GM18505 (cell line): ENCODE measurements at regions not wholly inside any gene's neighbourhood (a gene's known extent, or its start where the extent isn't known, plus 50 kb on each side); places are given as distances from the start of the nearest gene placed in this dataset.

Experiments used
- ATAC-seq: cut with Tn5 transposase; IDR thresholded peaks from one replicate; pipeline ENCODE4 v1.9.1; 2021; ENCODE audit not compliant: unreplicated experiment
- POLR2A ChIP-seq: IDR thresholded peaks from 4 replicates; pipeline ENCODE4 v1.6.1; 2011; ENCODE audit warnings: borderline replicate concordance; ENCODE audit not compliant: insufficient read depth, insufficient read length; ENCODE audit errors: extremely low read depth

DNA sequence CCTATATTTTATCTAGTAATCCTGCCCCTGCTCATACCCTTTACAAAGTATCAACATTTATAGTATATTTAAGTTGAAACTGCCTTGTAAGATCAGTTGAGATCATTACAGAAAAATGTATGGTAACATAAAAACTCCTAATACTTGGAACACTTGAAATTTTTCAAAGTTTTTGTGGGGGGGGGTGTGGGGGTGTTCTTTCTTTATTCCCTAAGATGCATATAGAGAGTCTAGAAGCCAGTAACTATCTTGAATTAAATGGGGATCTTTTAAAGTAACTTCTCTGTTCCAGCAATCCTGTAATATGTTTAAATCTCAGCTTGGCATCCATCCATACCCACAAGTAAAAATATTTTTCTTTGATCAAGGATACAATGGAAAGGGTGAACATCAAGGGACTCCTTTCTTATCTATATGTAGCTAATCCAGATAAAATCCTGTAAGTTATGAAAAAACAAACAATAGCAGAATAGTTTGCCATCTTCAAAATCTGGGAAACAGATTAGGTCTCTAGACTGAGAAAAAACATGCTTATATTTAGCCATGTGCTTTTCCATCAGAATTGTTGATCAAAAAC lies 455.3 kb downstream of the MEIS1 start:
- ATAC-seq, result no peak
- TF ChIP-seq POLR2A, result no peak

DNA sequence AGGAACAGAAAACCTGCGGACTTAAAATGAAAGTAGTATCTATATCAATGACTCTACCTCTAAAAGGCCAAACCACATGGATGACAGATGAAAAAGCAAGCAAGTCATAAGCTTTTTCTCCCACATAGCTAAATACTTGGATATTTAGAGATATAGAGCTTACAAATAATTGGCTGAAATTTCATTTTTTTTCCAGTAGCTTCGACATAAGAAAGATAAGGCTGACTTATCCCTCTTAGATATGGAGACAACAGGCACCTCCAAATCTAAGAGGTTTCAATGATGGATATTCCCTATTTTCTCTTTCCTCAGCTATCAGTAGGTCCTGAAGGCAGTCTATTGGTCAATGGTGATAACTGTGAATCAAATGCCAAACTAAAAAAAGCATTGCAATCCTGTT lies 460.3 kb downstream of the MEIS1 start:
- no peak for ATAC-seq

DNA sequence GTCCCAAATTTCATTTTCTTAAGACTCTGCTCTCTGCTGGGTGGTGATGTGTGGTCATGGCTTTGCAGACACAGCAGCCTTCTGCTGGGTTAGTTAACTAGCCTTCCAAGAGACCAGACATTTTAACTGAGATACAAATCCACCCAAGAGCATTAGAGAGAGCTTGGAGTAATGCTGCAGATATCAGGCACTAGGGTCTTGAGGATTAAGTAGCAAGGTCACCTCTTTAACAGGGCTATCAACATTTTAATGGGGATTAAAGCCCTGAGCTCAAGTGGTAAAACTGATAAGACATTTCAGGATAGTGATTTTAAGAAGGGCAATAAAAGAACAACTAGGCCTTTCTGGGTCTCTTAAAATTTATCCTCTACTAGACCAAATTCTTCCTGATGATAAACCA lies 461.2 kb downstream of the MEIS1 start:
- no peak for TF ChIP-seq POLR2A
- ATAC-seq, result no peak

More for the DNA sequence above, 460.3 kb downstream of the MEIS1 start:
- no peak for TF ChIP-seq POLR2A

DNA sequence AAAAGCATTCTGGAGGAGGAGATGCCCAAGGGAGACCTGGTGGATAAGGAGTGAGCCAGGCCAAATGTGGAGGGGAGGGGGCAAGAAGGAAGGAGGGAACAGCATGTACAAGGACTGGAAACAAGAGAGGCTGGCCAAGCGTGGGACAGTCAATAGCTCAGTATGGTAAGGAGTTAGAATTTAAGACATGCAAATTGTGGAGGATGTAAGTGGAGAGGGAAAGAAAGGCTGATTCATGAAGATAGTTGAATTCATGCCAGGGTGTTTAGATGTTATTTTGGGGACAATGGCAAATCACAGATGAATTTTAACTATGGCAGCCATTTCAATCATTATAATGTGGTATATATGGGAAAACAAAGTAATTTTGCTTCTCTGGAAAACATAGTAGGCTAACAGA lies 462.3 kb downstream of the MEIS1 start:
- no peak for ATAC-seq
- TF ChIP-seq POLR2A, result no peak

DNA sequence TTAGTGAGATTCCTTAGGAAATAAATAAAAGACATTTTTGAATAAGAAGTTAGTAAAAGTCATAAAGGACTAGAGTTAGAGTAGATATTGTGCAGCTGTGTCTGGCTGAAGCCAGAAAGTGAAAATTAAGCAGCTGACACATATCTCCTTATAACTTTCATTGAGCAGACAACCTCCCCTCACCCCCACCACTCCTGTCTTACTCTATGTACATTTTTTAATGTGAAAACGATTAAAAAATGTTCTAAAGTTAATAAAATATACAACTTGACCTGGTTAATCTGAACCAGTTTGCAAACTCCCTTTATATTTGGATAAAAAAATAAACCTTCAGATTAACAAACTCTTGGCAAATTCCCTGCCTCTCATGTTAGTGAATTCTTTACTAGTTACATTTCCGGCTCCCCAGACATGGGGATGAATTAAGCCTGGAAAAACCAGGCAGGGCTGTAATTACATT lies 462.8 kb downstream of the MEIS1 start:
- ATAC-seq, result no peak
- no peak for TF ChIP-seq POLR2A

DNA sequence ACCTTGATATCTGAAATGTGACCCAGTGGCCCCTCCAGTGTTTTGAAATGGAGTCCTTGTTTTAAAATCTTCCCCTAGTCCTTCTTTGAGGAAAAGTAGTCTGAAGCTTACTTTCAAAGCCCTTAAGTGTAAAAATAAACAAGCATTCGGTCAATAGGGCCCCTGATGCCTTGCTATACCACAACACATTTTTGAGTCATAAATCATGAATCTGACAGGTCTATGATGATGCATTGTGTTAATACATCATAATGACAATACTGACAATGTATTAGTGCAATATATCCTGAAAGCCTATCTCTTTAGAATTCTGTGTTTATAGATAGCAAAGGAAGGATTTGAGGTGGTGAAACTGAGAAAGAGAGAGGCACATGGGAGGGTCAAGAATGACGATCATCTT lies 464.2 kb downstream of the MEIS1 start:
- ATAC-seq, result no peak
- TF ChIP-seq POLR2A, result no peak

DNA sequence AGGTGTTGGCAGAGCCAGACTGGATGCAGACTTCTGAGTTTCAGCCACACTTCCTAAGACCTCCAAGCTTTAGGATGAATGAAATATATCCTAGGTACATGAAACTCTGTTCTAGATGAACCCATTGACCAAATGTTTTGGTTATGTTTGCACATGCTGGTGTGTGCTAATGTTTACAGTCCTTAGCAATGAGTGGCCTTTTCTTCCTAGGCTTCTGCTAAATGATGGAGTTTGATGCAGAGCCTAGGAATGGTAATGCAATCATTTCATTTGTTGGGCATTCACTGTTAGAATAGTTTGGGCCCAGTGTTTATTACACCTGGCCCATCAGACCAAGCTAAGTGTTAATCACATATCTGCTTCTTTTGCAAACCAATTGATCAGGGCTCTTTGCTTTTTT lies 464.7 kb downstream of the MEIS1 start:
- TF ChIP-seq POLR2A, result no peak
- no peak for ATAC-seq

DNA sequence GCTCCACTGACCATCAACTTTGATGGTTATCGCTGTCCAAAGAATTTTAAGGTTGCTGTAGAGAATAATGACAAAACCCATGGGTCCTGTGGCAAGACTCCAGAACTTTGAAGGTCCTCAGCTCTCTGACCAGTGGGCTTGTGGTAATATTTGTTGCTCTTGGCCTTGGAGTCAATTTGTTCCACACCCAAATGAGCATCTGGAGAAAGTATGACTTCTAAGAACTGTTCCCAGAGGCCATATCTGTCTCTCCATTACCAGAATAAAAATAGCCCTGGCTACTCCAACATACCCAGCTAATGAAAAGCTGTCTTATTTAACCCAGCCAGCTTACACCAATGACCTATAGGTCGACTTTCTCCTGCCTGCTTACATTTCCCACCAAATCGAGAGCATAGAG lies 466.4 kb downstream of the MEIS1 start:
- ATAC-seq, result no peak

DNA sequence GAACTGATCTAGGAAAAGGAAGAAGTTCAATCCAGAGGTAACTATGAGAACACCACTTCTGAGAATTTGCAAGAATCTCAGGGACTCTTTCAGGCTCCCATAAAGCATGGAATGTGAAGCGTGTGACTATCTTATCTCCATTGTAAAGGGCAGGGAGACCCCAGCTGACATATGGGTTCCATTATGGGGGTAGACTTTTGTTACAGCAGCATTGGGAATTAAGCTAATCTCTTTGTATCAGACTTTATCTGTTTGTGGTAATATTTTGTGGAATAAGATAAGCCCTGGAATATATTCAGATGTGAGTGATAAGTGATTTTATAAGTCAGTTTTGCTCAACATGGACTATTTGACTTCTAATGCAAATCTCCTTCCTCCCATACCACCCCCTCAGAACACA lies 468.3 kb downstream of the MEIS1 start:
- ATAC-seq, result no peak
- no peak for TF ChIP-seq POLR2A

More for the DNA sequence above, 466.4 kb downstream of the MEIS1 start:
- TF ChIP-seq POLR2A, result no peak

DNA sequence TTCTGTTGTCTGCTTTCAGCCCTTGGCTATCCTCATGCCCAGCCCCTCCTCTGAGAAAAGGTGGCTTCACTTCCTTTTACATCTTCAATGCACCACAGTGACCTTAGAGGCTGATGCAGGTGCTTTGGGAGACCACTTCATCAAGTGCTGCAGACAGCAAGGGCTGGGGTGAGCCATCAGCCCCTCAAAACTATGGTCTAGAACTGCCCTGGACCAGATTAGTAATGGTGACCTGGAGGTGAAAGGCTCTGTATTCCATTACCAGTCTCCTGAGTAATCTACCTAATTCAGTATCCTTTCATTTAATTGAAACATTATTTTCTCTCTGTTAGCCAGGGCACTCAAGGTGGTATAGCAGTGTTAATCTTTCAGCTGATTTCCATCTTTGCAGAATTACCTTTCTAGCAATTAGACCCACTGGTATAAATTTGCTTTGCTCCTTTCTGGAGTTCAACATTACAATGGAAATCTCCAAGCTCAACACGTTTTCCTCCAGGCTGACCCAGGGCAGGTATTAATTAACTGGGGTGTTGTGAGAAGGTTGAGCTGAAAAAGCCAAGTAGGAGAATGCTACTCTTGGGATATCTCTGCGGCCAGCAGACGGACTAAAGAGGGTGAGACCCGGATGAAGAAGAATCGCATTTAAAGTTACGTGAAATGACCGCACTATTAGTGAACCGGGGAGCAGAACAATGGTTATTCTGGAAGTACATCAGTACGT lies 469.0 kb downstream of the MEIS1 start:
- ATAC-seq, result no peak
- TF ChIP-seq POLR2A, result no peak

DNA sequence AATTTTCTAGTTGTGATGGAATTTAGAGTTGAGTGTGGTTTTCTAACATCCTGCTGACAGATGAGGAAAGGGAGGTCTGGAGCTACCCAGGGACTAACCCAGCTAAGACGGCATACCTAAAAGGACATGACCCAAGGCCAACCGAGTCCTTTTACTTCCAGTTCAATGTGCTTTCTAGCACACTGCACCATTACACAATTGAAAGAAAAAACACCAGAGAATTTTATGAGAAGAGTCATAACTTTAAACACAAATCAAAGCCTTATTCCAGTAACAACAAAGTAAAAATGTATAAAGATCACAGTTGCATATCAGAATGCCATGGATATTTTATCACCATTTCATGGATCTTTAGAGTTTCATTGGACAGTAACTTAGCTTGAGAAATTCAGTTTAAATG lies 480.3 kb downstream of the MEIS1 start:
- no peak for ATAC-seq
- TF ChIP-seq POLR2A, result no peak

DNA sequence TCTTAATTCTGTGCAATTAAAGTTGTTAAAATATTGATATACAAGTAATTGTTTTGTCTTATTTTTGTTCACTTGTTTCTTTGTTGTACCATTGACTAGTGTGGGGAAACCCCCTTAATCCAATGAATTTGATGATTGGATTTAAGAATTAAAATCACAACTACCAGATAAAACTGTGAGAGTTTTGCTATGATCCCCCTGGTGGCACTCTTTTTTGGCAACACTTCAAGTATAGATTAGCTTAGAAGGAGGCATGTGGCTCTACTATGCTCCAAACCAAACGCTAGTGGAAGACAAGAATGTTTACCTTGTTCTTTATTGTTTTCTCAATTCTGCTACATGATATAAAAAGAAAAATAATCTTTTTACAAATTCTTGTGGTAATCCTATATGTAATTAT lies 477.8 kb upstream of the ETAA1 start:
- ATAC-seq, result no peak

DNA sequence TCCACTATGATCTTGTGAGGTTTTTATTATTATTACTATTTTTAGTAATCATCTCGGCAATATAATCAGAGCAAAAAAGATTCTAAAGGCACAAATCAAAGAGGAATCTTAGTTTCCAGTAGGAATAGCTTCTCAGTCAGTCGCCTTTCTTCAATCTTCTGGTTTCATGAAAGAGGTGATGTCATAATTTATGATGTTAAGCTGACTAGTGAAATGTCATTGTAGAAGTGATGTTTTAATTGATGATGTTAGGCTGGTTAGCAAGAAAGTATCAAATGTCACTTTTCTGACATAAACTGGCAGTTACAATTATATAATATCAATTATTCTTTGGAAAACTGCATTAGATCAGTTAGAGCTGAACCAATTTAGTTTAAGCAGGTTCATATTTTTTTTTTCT lies 476.7 kb upstream of the ETAA1 start:
- ATAC-seq, result no peak
- no peak for TF ChIP-seq POLR2A

More for the DNA sequence above, 477.8 kb upstream of the ETAA1 start:
- no peak for TF ChIP-seq POLR2A

DNA sequence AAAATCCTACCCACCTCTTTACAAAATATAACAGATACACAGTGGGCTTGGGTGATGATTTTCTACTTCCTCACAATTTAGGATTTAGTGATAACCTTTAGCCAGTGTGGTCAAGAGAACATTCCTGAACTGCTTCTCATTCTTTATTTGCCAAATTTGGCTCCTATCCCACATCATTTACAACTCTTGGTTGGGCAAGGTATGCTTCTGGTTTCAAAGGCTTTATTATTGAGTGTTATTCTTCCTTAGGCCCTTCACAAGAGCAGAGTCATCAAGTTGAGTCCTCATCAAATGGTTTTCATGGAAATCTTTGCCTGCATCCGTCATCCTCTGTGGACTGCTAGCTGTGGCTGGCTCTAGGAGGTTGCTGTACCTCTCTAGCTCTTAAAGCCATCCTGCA lies 472.0 kb upstream of the ETAA1 start:
- ATAC-seq, result no peak
- TF ChIP-seq POLR2A, result no peak
